ENCODE measurements at regions not wholly inside any gene's neighbourhood (a gene's known extent, or its start where the extent isn't known, plus 50 kb on each side); places are given as distances from the start of the nearest gene placed in this dataset.
"Not testable (repeated sequence)": the region's sequence is repeated elsewhere in the genome, so short reads cannot be mapped to it uniquely, and the experiment has no call there.

DNA sequence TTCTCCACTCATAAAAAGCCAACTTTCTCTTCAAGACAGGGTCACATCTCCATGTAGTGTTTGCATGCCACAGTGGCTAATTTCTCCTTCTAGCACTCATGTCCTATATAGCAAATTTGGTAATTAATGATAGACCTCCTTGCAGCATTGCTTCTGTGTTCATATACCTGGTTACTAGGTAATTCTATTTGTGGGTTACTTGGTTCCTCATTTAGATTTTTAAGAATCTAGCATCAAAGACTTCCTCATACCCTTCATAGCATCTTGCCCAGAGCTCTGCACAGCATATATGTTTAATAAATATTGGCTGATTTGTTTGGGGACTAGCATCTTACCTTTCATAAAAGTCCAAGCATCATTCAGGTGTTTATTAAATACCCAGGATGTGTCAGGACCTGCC, 152.1 kb downstream of the DUSP6 start:
- DNase-seq = no peak
- no peak overlapping the region for H3K9ac ChIP-seq (ENCODE audit: low read depth in 2 of 2, low read length in 2 of 2)
- H3K9me3 ChIP-seq = no peaks in the 10 kb centered on the region
- no peaks in the 10 kb centered on the region for H3K4me1 ChIP-seq
- TF ChIP-seq, protein P1, sequence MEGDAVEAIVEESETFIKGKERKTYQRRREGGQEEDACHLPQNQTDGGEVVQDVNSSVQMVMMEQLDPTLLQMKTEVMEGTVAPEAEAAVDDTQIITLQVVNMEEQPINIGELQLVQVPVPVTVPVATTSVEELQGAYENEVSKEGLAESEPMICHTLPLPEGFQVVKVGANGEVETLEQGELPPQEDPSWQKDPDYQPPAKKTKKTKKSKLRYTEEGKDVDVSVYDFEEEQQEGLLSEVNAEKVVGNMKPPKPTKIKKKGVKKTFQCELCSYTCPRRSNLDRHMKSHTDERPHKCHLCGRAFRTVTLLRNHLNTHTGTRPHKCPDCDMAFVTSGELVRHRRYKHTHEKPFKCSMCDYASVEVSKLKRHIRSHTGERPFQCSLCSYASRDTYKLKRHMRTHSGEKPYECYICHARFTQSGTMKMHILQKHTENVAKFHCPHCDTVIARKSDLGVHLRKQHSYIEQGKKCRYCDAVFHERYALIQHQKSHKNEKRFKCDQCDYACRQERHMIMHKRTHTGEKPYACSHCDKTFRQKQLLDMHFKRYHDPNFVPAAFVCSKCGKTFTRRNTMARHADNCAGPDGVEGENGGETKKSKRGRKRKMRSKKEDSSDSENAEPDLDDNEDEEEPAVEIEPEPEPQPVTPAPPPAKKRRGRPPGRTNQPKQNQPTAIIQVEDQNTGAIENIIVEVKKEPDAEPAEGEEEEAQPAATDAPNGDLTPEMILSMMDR (IDR thresholded peaks at IDR 0.05) = no peak
- H3K4me3 ChIP-seq = no peak overlapping the region
- intact Hi-C loops (cut with DNase I) = no loop called here
- no peaks in the 10 kb centered on the region for H3K36me3 ChIP-seq
- H3K27ac ChIP-seq = no peak overlapping the region
- H3K27me3 ChIP-seq = no peaks in the 10 kb centered on the region

DNA sequence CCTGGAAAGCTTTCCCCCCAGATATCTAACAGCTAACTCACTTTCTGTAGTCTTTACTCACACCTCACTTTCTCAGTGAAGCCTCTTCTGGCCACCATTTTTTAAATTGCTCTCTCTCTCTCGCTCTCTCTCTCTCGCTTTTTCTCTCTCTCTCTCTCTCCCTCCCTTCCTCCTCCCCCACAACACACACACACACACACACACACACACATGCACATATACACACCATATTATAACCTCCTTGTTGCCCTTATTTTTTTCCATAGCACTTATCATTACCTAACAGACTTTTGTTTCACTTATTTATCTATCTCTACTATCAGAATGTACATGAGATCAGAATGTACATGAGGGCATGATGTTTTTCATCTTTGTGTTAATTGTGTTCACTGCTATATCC, 156.8 kb downstream of the DUSP6 start:
- Histone ChIP-seq H3K9ac (ENCODE audit: low read depth in 2 of 2, low read length in 2 of 2) (no peak overlapping the region), H3K27ac (no peak overlapping the region), H3K4me3 (no peak overlapping the region), H3K27me3 (no peaks in the 10 kb centered on the region), H3K36me3 (no peaks in the 10 kb centered on the region), H3K9me3 (no peaks in the 10 kb centered on the region), H3K4me1 (no peaks in the 10 kb centered on the region)
- TF ChIP-seq, protein P1 (IDR thresholded peaks at IDR 0.05) = no peak
- intact Hi-C loops (cut with DNase I) = no loop called here
- DNase-seq = no peak

DNA sequence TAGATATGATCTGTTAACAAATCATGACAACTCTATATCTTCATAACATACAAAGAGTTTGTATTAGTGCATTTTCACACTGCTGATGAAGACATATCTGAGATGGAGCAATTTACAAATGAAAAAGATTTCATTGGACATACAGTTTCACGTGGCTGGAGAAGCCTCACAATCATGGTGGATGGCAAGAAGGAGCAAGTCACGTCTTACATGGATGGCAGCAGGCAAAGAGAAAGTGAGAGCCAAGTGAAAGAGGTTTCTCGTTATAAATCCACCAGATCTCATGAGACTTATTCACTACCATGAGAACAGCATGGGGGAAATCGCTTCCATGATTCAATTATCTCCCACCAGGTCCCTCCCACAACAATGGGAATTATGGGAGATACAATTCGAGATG, 157.6 kb downstream of the DUSP6 start:
- intact Hi-C loops (cut with DNase I) = no loop called here
- H3K4me1 ChIP-seq = no peaks in the 10 kb centered on the region
- H3K9ac ChIP-seq (ENCODE audit: low read depth in 2 of 2, low read length in 2 of 2) = no peak overlapping the region
- H3K36me3 ChIP-seq = no peaks in the 10 kb centered on the region
- H3K27me3 ChIP-seq = no peaks in the 10 kb centered on the region
- H3K27ac ChIP-seq = no peak overlapping the region
- TF ChIP-seq, protein P1 (IDR thresholded peaks at IDR 0.05) = no peak
- DNase-seq = no peak
- H3K4me3 ChIP-seq = no peak overlapping the region
- no peaks in the 10 kb centered on the region for H3K9me3 ChIP-seq

DNA sequence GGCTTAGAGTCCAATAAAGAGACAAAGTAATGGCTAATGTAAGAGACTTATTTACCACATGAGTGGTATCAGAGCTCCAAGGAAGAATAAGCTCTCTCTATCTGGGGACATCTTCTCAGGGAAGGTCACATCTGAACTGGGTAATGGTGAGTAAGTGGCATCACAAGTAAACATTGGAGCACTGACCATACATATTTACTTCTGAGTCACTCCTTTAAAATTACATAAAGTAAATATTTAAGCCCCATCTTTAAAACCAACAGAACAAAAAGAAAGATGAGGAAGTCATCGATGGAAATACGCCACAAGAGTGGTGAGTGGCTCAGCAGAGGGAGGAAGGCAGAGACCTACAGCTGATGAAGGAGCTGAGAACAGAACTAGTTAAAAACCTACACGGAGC, 159.9 kb downstream of the DUSP6 start:
- DNase-seq = no peak
- TF ChIP-seq, protein P1 (IDR thresholded peaks at IDR 0.05) = no peak
- no peaks in the 10 kb centered on the region for H3K36me3 ChIP-seq
- no peaks in the 10 kb centered on the region for H3K27me3 ChIP-seq
- no peak overlapping the region for H3K4me3 ChIP-seq
- no peaks in the 10 kb centered on the region for H3K9me3 ChIP-seq
- no peak overlapping the region for H3K27ac ChIP-seq
- intact Hi-C loops (cut with DNase I) = no loop called here
- H3K4me1 ChIP-seq = no peaks in the 10 kb centered on the region
- H3K9ac ChIP-seq (ENCODE audit: low read depth in 2 of 2, low read length in 2 of 2) = no peak overlapping the region

DNA sequence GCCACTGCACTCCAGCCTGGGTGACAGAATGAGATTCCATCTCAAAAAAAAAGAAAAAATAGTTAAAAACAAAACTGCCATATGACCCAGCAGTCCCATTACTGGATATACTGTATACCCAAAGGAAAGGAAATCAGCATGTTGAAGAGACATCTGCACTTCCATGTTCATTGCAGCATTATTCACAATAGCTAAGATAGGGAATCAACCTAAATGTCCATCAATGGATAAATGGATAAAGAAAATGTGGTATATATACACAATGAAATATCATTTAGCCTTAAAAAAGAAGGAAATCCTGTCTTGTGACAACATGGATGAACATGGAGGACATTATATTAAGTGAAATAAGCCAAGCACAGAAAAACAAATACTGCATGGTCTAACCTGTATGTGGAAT, 160.7 kb downstream of the DUSP6 start:
- H3K27ac ChIP-seq; H3K4me1 ChIP-seq; DNase-seq; H3K27me3 ChIP-seq; intact Hi-C loops (cut with DNase I); H3K9ac ChIP-seq (ENCODE audit: low read depth in 2 of 2, low read length in 2 of 2); H3K9me3 ChIP-seq; H3K4me3 ChIP-seq; H3K36me3 ChIP-seq: not testable (repeated sequence)

GRCh38 chr12:89189448-89189847, 162.9 kb downstream of the DUSP6 start:
- TF ChIP-seq, protein P1 (IDR thresholded peaks at IDR 0.05) = no peak
- Histone ChIP-seq H3K27me3 (no peaks in the 10 kb centered on the region), H3K9ac (ENCODE audit: low read depth in 2 of 2, low read length in 2 of 2) (no peak overlapping the region), H3K4me3 (no peak overlapping the region), H3K4me1 (no peaks in the 10 kb centered on the region), H3K9me3 (no peaks in the 10 kb centered on the region), H3K27ac (no peak overlapping the region), H3K36me3 (no peaks in the 10 kb centered on the region)
- intact Hi-C loops (cut with DNase I) = no loop called here
- DNase-seq = no peak

Data from colonic mucosa (tissue), 4 donors.